GM10248 (cell line): ENCODE measurements at regions not wholly inside any gene's neighbourhood (a gene's known extent, or its start where the extent isn't known, plus 50 kb on each side); places are given as distances from the start of the nearest gene placed in this dataset.

Experiments used
- CTCF ChIA-PET: fragments of 300-600 bp; sonication (Branson Sonifier 250); formaldehyde crosslinking; extraction: SDS; loops from one replicate; lab custom pipeline; 2021; ENCODE audit warnings: antibody characterized with exemption; lab: Yijun Ruan, JAX
- POLR2A ChIA-PET: fragments of 350-650 bp; sonication (Branson Sonifier 250); formaldehyde crosslinking; extraction: SDS; loops from one replicate; lab custom pipeline; 2020; ENCODE audit warnings: antibody characterized with exemption; lab: Yijun Ruan, JAX
- DNase-seq: peaks from one replicate; pipeline ENCODE4 v3.0.0; 2012; ENCODE audit errors: extremely low spot score
- TF ChIP-seq, protein P1 (sequence below): IDR thresholded peaks from 2 replicates; pipeline ENCODE4 v1.5.1; 2012; ENCODE audit warnings: mild to moderate bottlenecking, low read depth; ENCODE audit errors: extremely low read depth, missing control alignments, control extremely low read depth

DNA sequence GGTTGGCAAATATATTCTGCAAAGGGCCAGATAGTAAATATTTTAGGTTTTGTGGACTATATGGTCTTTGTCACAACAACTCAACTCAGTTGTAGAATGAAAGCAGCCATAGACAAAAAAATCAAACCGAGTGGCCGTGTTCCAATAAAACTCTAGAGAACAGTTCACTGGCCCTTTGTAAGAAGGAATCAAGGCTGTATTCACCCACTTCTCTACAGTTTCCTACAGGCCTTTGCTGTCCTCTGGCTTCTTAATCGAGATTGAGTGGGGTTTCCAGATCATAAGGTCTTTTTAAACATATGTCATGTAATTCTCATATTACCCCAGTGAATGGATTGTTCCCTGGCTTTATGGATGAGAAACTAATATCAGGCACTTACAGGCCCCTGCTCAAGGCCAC lies 448.9 kb upstream of the ETAA1 start:
- ChIA-PET POLR2A (no interaction called here), CTCF (no interaction called here)
- TF ChIP-seq, protein P1, sequence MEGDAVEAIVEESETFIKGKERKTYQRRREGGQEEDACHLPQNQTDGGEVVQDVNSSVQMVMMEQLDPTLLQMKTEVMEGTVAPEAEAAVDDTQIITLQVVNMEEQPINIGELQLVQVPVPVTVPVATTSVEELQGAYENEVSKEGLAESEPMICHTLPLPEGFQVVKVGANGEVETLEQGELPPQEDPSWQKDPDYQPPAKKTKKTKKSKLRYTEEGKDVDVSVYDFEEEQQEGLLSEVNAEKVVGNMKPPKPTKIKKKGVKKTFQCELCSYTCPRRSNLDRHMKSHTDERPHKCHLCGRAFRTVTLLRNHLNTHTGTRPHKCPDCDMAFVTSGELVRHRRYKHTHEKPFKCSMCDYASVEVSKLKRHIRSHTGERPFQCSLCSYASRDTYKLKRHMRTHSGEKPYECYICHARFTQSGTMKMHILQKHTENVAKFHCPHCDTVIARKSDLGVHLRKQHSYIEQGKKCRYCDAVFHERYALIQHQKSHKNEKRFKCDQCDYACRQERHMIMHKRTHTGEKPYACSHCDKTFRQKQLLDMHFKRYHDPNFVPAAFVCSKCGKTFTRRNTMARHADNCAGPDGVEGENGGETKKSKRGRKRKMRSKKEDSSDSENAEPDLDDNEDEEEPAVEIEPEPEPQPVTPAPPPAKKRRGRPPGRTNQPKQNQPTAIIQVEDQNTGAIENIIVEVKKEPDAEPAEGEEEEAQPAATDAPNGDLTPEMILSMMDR, result no peak

DNA sequence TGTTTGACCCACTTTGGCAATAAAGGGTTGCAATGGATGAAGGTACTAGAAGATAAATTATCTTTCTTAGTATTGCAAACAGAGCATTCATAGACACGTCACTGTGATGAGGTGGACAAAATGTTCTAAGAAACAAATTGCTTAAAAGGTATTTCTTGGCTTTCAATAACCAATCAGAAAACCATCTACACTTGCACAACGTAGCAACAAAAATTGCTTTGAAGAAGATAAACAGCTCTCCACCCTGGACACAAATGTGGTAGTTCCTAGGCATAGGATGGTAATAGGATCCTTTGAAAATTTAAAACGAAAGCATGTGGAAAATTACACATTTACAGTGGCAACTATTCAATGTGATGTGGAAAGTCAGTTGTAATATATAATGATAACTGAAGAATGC lies 439.9 kb upstream of the ETAA1 start:
- ChIA-PET POLR2A (no interaction called here), CTCF (no interaction called here)
- DNase-seq, result no peak
- TF ChIP-seq, protein P1, result no peak

More for the DNA sequence above, 448.9 kb upstream of the ETAA1 start:
- no peak for DNase-seq

DNA sequence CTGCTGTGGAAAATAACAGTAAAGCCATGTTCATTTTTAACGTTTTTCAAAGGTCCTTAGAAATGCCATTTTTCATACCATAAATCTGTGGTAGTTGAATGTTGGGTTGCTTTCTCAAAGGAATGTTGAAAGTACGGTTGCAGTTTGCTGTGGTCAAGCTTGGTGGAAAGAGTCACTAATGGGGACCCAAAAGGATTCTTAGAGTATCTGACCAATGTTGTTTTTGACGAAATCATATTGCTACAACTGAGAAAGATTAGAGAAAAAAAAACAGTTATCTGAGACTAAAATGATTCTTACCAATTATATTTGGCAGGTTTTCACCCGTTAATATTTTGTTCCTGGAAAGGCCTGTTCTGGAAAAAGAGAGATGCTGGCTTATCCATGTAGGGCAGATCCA lies 439.5 kb upstream of the ETAA1 start:
- ChIA-PET CTCF (no interaction called here), POLR2A (no interaction called here)
- TF ChIP-seq, protein P1, result no peak
- no peak for DNase-seq

DNA sequence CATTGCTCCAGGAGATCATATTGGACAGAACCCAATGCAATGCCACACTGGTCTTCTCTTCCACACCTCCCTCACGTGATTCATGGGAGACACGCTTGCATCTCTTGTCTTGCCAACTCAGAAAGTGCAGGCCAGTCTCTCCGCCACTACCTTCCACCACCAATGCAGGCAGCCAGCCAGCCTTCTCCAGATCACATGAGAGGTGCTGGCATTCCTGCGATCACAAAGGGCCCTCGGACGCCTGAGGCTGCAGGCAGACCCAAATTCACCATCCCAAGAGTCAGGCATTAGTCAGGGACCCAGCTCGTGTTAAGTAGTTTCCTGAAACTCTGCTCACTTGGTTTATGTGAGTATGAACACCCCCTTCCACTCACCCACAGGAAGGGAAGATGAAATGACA lies 437.0 kb upstream of the ETAA1 start:
- POLR2A ChIA-PET, result no interaction called here
- CTCF ChIA-PET, result no interaction called here
- TF ChIP-seq, protein P1, result no peak
- no peak for DNase-seq

DNA sequence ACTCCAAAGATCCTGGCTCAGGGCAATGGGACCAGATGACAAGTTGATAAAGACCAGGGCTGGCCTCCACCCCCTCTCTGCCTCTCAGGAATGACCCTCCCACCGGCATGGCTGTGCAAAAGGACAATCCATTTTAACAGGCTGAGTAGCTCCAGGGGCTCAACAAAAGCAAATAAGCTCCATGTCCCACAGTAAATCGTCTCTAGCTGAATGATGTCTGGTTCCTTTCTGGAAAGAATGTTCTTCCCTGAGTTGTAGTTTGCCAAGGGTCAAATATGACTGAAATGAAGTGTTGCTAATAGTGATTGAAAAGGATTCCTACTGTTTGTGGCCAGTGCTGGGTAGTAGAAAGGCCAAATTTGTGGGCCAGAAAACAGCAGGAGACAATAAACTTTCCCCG lies 434.4 kb upstream of the ETAA1 start:
- CTCF ChIA-PET, result no interaction called here
- no peak for DNase-seq
- POLR2A ChIA-PET, result no interaction called here
- TF ChIP-seq, protein P1, result no peak

DNA sequence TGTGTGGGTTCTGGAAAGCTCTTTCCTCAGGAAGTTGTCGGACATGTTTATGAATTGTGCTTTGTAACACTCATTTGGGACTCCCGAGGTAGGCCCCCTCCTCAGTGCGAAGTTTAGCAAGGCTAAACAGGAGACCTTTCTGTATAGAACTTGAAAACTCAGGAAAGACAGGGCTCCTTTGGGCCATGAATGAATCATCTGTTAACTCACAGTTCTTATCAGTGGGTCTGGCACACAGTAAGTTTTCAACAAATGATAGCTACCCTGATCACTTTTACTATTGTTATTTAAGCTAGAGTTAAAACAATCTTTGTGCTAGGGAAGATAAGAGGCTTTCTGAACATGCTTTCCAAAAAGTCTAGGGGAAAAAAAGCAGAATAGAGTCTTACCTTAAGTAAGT lies 430.5 kb upstream of the ETAA1 start:
- no peak for DNase-seq
- TF ChIP-seq, protein P1, result no peak
- CTCF ChIA-PET, result interaction anchor here (0.9 kb wide), 1 partner anchor 25 kb away, joined by 3 read pairs; no protein-coding TSS in a partner anchor
- POLR2A ChIA-PET, result no interaction called here

DNA sequence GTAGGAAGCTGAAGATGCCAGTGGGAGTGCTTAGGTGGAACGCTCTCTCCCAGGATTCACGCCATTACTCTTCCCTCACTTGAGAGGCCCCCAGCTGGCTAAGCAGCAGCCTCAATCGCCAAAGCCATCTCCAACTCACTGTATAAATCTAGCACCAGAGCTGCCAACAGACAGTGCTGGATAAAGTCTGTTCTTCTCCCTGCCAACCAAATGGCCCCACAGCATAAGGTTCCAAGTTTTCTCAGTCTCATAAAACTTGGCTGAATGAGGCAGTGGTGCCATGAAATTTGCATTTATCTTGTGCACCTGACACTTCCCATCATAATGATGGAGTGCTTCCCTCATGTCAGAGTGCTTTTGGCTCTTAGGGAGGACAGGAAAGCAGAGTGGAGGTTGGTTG lies 428.2 kb upstream of the ETAA1 start:
- TF ChIP-seq, protein P1, result no peak
- no peak for DNase-seq
- POLR2A ChIA-PET, result no interaction called here
- CTCF ChIA-PET, result no interaction called here
